HG03095 (cell line): ENCODE measurements at regions not wholly inside any gene's neighbourhood (a gene's known extent, or its start where the extent isn't known, plus 50 kb on each side); places are given as distances from the start of the nearest gene placed in this dataset.

Experiments used
- ATAC-seq: cut with Tn5 transposase; IDR thresholded peaks from one replicate; pipeline ENCODE4 v1.9.1; 2021; ENCODE audit warnings: moderate library complexity; ENCODE audit not compliant: unreplicated experiment

GRCh38 chr2:176665086-176665485, 395.8 kb downstream of the MTX2 start:
- no peak for ATAC-seq

- no peak for ATAC-seq
Measured at GRCh38 chr2:176668912-176669311, 399.7 kb downstream of the MTX2 start.

DNA sequence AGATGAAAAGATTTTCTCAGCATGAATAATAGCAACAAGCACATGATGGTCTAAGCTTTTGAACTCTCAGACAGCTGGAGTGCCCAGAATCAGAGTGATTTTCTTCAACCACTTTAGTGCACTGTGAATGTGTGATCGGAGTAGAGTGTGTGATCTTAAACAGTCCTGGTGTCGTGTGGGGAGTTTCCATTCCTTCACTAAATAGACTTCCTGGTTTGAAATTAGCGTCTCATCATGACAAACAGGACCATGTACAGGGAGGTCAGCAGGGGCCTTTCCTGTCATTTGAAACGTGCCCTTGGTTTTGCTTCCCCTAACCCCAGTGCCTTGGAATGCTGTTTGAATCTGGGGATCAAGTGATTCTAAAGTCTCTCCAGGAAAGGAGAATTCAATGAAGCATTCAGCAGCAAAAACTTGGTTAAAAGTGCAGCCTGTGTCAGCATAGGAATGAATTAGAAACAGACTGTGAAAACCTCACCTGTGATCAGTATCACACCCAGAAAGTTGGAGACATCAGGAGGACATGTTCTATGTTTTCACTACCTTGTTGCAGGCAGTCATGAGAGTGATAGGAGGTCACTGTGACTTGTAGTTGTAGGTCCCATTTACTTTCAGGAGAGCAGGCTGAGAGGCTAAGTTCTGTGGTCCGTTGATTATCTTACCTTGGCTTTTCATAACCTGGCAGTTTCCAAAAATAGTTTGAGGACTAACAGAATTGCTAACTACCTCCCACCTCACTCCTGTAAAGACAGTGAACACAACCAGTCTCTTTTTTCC, 400.3 kb downstream of the MTX2 start:
- ATAC-seq = peak; percentile 82

GRCh38 chr2:176675271-176675949, 406.2 kb downstream of the MTX2 start:
- no peak for ATAC-seq

DNA sequence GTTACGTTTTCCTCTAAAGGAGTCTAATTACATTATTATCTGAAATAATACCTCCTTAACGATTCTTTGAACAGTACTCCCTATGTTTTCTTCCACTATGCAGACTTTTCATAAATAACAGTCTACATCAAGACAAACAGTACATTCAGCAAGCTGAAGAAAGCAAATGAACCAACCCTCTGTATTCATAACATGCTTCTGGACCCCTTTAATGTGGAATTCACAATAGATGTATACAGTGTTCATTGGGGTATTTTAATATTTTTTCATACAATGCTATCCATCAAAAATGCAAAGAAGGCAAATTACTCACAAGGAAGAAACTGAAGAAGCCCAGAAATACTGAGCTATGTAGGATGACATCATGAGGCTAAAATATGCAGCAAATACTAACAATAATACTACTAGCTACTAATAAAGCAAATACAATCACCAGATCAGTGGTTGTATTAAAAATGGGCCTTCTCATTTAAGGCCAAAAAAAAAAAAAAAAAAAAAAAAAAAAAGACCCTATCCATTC, 408.6 kb downstream of the MTX2 start:
- no peak for ATAC-seq

GRCh38 chr2:176678571-176678970, 409.3 kb downstream of the MTX2 start:
- ATAC-seq = no peak

- no peak for ATAC-seq
Measured at GRCh38 chr2:176679061-176679669, 409.9 kb downstream of the MTX2 start.

DNA sequence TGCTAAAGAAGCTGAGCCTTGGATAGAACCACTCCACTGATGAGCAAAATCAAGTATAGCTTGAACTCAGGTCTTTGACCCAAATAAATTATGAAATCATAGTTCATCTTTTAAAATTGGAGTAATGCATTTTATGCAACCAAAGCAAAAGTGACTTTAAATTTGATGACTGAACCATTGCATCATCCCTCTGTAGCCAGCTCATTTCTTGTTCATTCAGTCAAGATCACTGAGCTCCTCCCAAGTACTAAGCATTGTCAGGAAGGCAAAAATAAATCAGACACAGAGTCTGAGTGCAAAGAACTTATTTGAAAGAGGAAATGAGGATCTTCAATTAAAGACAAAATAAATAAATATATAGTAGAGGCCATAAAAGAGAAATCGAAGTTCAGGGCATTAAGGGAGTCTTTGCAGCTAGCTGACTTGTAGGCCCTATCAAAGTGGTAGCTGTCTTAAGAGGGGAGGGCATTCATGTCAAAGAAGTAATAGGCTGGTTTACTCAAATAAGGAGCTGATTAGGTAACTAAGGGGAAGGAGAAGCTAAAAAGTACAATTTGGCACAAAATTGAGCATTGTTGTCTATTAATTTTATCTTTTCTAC, 411.8 kb downstream of the MTX2 start:
- no peak for ATAC-seq

- ATAC-seq = no peak
Measured at GRCh38 chr2:176681584-176682115, 412.4 kb downstream of the MTX2 start.

GRCh38 chr2:176682278-176682677, 413.0 kb downstream of the MTX2 start:
- no peak for ATAC-seq

- ATAC-seq = no peak
Measured at GRCh38 chr2:176683618-176684111, 414.4 kb downstream of the MTX2 start.

- no peak for ATAC-seq
Measured at GRCh38 chr2:176685908-176686307, 416.7 kb downstream of the MTX2 start.

- ATAC-seq = no peak
Measured at GRCh38 chr2:176686328-176686727, 417.1 kb downstream of the MTX2 start.

DNA sequence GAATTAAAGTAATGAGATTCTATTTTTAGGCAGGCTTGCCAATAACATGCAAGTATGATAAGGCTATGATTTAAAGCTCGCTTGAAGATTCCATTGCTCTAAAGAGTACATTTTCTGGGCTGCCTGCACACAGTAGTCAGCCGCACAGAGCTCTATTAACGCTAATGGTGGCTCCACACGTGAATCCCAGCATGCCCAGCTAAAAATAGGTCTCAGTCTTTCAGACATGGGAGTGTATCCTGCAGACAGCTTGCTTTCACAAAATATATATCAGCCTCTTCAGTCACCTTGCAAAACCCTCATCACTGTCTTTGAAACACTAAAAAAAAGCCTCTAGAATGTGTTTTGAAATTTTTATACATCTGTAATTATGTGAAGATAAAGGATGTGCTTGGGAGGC, 418.1 kb downstream of the MTX2 start:
- no peak for ATAC-seq

DNA sequence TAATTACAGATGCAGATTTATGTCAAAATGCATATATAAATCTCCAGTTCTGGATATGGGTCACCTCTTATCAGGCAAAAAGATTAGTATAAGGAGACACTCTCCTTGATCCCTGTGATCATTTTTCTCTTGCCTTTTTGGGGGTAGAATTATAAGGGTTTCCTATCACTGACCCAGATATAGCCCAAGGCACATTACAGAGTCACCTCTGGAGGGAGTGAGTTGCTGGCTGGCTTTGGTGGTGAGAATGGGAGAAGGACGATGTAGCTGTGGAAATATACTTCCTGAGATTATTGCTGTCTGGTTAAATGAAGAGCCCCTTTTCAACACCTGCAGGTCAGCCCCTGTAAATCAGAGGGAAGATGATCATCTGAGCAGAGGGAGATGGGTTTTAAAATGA, 418.7 kb downstream of the MTX2 start:
- no peak for ATAC-seq

- no peak for ATAC-seq
Measured at GRCh38 chr2:176689711-176690110, 420.5 kb downstream of the MTX2 start.

GRCh38 chr2:176691471-176691870, 422.2 kb downstream of the MTX2 start:
- no peak for ATAC-seq

- no peak for ATAC-seq
Measured at GRCh38 chr2:176692533-176692932, 423.3 kb downstream of the MTX2 start.

GRCh38 chr2:176699098-176699497, 429.9 kb downstream of the MTX2 start:
- ATAC-seq = no peak

GRCh38 chr2:176699644-176700043, 430.4 kb downstream of the MTX2 start:
- no peak for ATAC-seq

GRCh38 chr2:176702131-176702530, 432.9 kb downstream of the MTX2 start:
- ATAC-seq = no peak
